ENCODE measurements at regions not wholly inside any gene's neighbourhood (a gene's known extent, or its start where the extent isn't known, plus 50 kb on each side); places are given as distances from the start of the nearest gene placed in this dataset.

DNA sequence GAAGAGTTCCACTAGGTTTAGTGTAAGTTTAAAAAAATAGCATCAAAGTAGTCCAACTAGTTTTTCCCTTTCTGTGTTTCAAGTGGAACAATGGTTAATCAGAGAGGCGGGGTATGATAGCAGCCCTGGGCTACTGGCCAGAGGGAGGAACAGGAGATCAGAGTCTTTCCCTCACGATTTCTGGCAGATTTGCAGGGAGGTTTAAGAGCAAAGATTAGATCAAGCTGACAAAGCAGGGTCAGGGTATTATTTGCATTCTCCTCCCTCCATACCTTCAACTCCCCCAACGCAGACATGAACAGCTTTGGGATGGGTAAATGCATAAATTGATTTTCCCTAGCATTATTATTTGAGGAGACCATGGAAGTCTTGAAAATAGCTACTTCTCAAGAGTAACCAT is 277.6 kb upstream of the DIAPH2 start:
- TF ChIP-seq, protein P1, sequence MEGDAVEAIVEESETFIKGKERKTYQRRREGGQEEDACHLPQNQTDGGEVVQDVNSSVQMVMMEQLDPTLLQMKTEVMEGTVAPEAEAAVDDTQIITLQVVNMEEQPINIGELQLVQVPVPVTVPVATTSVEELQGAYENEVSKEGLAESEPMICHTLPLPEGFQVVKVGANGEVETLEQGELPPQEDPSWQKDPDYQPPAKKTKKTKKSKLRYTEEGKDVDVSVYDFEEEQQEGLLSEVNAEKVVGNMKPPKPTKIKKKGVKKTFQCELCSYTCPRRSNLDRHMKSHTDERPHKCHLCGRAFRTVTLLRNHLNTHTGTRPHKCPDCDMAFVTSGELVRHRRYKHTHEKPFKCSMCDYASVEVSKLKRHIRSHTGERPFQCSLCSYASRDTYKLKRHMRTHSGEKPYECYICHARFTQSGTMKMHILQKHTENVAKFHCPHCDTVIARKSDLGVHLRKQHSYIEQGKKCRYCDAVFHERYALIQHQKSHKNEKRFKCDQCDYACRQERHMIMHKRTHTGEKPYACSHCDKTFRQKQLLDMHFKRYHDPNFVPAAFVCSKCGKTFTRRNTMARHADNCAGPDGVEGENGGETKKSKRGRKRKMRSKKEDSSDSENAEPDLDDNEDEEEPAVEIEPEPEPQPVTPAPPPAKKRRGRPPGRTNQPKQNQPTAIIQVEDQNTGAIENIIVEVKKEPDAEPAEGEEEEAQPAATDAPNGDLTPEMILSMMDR (conservative IDR thresholded peaks at IDR 0.05) = no peak
- TF ChIP-seq EZH2 (IDR thresholded peaks at IDR 0.05; ENCODE audit: low read depth) = no peak

All from PC-9 (cell line).